HAP-1 (cell line): ENCODE measurements at regions not wholly inside any gene's neighbourhood (a gene's known extent, or its start where the extent isn't known, plus 50 kb on each side); places are given as distances from the start of the nearest gene placed in this dataset.
"Not testable (repeated sequence)": the region's sequence is repeated elsewhere in the genome, so short reads cannot be mapped to it uniquely, and the experiment has no call there.

Source experiments
- DNase-seq, 2 experiments: peaks; one replicate each; pipeline ENCODE4 v3.0.0-alpha.2; 2016 to 2020; ENCODE audit warnings: low spot score in 2 of 2
- H3K27me3 ChIP-seq: fragments of 250-450 bp; sonication (Bioruptor Pico); 2 replicates; pipeline ENCODE4 v1.5.1; 2020; ENCODE audit warnings: low read depth, mild to moderate bottlenecking, moderate library complexity
- H3K36me3 ChIP-seq: fragments of 250-450 bp; sonication (Bioruptor Pico); replicated peaks from 2 replicates; pipeline ENCODE4 v1.5.1; 2020; ENCODE audit warnings: mild to moderate bottlenecking
- H3K4me1 ChIP-seq: fragments of 250-450 bp; sonication (Bioruptor Pico); 2 replicates; pipeline ENCODE4 v1.5.1; 2020; ENCODE audit warnings: mild to moderate bottlenecking
- H3K4me3 ChIP-seq: fragments of 250-450 bp; sonication (Bioruptor Pico); 2 replicates; pipeline ENCODE4 v1.5.1; 2020; ENCODE audit warnings: mild to moderate bottlenecking, moderate library complexity
- H3K9me3 ChIP-seq: fragments of 250-450 bp; sonication (Bioruptor Pico); 2 replicates; pipeline ENCODE4 v1.5.1; 2020; ENCODE audit warnings: mild to moderate bottlenecking, moderate library complexity
- in situ Hi-C: fragments of 300-500 bp; cut with MboI; formaldehyde crosslinking; loops from 3 replicates; pipeline ENCODE4 v1.14.3; 2020; ENCODE audit warnings: low sequenced_read_pairs, inconsistent platforms, mixed read lengths

DNA sequence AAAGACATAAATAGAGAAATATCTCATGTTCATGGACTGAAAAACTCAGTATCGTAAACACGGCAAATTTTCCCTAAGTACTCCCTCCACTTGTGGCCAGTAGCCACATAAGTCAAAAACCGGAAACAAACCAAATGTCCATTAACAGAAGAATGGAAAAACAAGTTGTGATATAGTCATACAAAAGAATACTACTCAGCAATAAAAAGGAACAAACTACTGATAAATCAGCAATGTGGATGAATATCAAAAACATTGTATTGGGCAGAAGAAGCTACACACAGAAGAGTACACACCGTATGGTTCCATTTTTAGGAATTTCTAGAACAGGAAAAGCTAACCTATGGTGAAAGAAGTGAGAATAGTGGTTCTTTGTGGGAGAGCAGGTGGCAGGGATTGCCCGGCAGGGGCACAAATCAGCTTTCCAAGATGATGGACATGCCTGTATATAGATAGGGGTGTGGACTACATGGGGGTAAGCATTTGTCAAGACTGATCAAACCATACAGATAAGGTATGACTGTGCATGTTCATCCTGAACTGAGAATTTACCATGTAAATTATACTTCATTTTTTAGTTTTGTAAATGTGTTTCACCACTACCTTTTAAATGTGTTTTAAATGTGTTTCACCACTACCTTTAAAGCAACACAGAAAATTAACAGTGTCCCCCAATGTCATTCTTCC, 172.8 kb upstream of the CDH5 start:
- DNase-seq: no peak
- Histone ChIP-seq H3K4me3 (no peak overlapping the region), H3K9me3 (no peaks in the 10 kb centered on the region), H3K4me1 (no peaks in the 10 kb centered on the region), H3K27me3 (peaks cover 2% of the 10 kb centered on the region; the same call in 1 of the 2 replicates), H3K36me3 (no peaks in the 10 kb centered on the region)
- in situ Hi-C loops: no loop called here

DNA sequence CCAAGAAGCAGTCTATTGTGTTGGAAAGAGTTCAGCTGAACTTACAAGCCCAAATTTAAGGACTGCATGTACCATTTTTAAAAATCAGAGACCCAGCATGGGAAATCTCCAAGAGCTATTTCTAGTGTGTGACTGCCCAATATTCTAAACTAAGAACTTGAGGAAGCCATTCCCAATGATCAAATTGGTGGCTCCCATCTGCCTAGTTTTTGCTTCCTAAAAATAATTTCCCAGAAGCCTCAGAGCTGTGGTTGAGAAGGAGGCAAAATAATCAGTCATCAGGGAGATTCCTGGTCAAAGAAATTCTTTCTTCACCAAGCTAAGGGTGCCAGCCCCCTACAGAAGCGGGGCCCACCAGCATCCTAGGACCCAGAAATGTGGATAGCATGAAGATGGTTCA, 176.1 kb upstream of the CDH5 start:
- Histone ChIP-seq H3K4me3 (no peak overlapping the region), H3K27me3 (peaks cover 2% of the 10 kb centered on the region; the same call in 1 of the 2 replicates), H3K9me3 (no peaks in the 10 kb centered on the region), H3K4me1 (no peaks in the 10 kb centered on the region), H3K36me3 (no peaks in the 10 kb centered on the region)
- no peak for DNase-seq
- in situ Hi-C loops: no loop called here

- H3K4me1 ChIP-seq: no peaks in the 10 kb centered on the region
- no peaks in the 10 kb centered on the region for H3K9me3 ChIP-seq
- no peak overlapping the region for H3K4me3 ChIP-seq
- H3K27me3 ChIP-seq: peaks cover 2% of the 10 kb centered on the region; the same call in 1 of the 2 replicates
- in situ Hi-C loops: no loop called here
- DNase-seq: no peak
- H3K36me3 ChIP-seq: no peaks in the 10 kb centered on the region
Observed at GRCh38 chr16:66189951-66190350, 176.5 kb upstream of the CDH5 start.

DNA sequence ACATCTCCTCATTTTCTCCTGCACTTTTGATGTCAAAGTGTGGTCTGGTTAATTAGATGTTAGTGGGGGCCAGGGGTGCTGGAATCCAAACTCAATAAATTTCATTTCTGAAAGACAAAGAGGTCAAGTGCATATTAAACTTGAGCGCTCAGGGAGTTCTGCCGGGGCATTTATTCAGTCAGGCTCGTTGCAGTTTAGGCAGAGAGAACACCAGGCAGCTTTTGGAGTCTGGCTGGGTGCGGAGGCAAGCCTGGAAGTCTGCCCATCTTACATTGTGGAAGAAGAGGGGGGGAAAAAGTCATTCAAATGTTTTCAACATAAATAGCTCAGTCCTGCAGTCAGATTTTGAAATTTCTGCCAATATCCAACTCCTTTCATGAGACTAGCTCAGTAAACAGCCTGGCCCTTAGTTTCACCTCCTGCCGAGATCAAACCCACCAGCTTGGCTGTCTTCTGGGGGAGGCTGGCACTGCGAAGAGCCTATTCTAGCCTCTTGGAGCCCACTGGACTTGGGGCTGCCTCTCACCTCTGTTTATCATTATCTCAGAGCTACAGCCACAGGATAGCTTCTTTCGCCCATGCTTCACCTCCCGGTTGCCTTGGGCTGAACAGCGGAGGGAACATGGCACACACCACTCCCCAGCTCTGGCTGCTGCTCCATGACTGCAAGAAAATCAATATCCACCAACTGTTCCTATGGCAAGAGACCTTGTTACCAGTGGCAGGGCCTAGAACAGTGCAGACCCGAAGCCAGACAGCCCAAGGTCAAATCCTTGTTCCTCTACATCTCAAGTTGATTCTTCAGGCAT, 177.4 kb upstream of the CDH5 start:
- Histone ChIP-seq H3K4me3 (no peak overlapping the region), H3K27me3 (peaks cover 2% of the 10 kb centered on the region; the same call in 1 of the 2 replicates), H3K4me1 (no peaks in the 10 kb centered on the region), H3K9me3 (no peaks in the 10 kb centered on the region), H3K36me3 (no peaks in the 10 kb centered on the region)
- in situ Hi-C loops: no loop called here
- DNase-seq: no peak

DNA sequence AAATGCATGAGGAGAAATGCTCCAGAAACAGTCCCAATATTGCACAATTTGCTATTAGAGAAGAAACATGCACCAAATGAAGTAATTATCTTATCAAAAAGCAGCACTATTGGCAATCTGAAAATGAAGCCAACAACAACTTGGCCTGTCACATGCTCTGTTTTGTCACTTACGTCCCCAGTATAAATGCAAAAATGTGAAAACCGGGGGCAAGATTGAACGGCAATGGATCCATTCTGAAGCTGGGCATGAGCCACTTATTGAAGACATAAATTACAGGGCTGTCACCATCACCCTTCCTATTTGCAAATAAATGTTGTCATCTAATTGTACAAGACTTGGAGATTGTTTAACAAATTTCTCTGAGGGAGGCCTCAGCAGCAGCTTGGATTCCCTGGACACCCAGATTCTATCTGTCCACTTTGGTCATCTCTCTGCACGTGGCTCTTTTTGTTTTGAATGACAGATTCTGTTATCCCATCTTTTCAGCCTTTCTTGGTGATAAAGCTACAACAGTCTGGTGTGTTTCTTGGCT, 180.2 kb upstream of the CDH5 start:
- no peaks in the 10 kb centered on the region for H3K36me3 ChIP-seq
- DNase-seq: no peak
- in situ Hi-C loops: no loop called here
- no peaks in the 10 kb centered on the region for H3K9me3 ChIP-seq
- no peaks in the 10 kb centered on the region for H3K27me3 ChIP-seq
- H3K4me3 ChIP-seq: no peak overlapping the region
- H3K4me1 ChIP-seq: no peaks in the 10 kb centered on the region

DNA sequence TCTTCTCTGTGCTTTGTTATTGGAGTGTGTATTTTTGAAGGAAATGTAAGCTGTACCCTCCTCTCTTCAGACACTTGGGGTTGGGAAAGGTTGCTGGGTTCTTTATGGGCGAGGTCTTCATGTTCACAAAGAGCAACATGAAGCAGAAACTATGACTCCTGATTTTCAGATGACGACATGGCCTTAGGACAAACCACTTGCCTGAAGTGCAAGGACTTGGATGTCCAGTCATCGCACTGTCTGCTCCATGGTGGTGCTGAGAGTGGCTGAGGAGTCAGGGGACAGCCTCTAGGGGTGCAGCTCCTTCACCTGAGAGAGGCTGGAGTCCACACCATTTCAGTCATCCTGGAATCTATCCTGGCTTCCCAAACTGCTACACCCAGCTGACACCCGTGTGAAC, 183.9 kb upstream of the CDH5 start:
- Histone ChIP-seq H3K4me1 (no peaks in the 10 kb centered on the region), H3K36me3 (no peaks in the 10 kb centered on the region), H3K27me3 (no peaks in the 10 kb centered on the region), H3K9me3 (no peaks in the 10 kb centered on the region), H3K4me3 (no peak overlapping the region)
- in situ Hi-C loops: no loop called here
- DNase-seq: no peak

- Histone ChIP-seq H3K4me3 (no peak overlapping the region), H3K4me1 (no peaks in the 10 kb centered on the region), H3K27me3 (no peaks in the 10 kb centered on the region), H3K36me3 (no peaks in the 10 kb centered on the region), H3K9me3 (no peaks in the 10 kb centered on the region)
- in situ Hi-C loops: no loop called here
- no peak for DNase-seq
Observed at GRCh38 chr16:66176731-66177130, 189.8 kb upstream of the CDH5 start.

- Histone ChIP-seq H3K4me3 (no peak overlapping the region), H3K4me1 (no peaks in the 10 kb centered on the region), H3K27me3 (no peaks in the 10 kb centered on the region), H3K9me3 (no peaks in the 10 kb centered on the region), H3K36me3 (no peaks in the 10 kb centered on the region)
- no peak for DNase-seq
- in situ Hi-C loops: no loop called here
Observed at GRCh38 chr16:66176111-66176510, 190.4 kb upstream of the CDH5 start.

DNA sequence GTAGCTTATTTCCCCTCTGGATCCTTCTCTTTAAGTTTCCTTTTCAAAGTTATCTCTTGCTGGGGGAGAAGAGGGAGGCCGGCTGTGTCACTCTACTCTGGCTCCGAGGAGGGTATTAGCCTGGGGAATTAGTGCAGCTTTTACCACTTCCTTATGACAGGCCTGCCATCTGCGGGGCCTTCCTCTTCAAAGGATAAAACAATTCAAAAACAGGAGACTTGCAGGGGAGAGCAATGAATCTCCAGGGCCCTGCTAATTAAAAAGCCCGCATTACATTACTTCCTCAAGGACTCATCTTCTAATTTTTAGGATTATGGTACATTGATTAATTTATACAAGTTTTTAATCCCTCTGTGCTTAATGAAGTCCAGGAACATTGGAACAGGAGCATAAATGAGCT, 190.9 kb upstream of the CDH5 start:
- H3K4me1 ChIP-seq: no peaks in the 10 kb centered on the region
- no peak for DNase-seq
- no peaks in the 10 kb centered on the region for H3K9me3 ChIP-seq
- H3K36me3 ChIP-seq: no peaks in the 10 kb centered on the region
- no peak overlapping the region for H3K4me3 ChIP-seq
- in situ Hi-C loops: no loop called here
- H3K27me3 ChIP-seq: no peaks in the 10 kb centered on the region

- Histone ChIP-seq H3K4me1 (no peaks in the 10 kb centered on the region), H3K27me3 (no peaks in the 10 kb centered on the region), H3K9me3 (no peaks in the 10 kb centered on the region), H3K4me3 (no peak overlapping the region), H3K36me3 (no peaks in the 10 kb centered on the region)
- in situ Hi-C loops: no loop called here
- DNase-seq: no peak
Observed at GRCh38 chr16:66175058-66175457, 191.4 kb upstream of the CDH5 start.

DNA sequence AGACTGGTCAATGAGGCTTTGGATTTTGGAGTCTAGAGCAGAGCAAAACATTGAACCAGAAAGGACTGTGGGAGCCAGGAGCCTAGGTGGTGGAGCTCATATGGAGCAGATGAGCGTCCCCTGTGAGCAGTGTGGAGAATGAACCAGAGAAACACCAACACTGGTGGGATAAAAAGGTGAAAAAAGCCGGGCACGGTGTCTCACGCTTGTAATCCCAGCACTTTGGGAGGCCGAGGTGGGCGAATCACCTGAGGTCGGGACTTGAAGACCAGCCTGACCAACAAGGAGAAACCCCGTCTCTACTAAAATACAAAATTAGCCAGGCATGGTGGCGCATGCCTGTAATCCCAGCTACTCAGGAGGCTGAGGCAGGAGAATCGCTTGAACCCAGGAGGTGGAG, 192.7 kb upstream of the CDH5 start:
- DNase-seq, H3K27me3 ChIP-seq, H3K4me3 ChIP-seq, H3K36me3 ChIP-seq, H3K9me3 ChIP-seq, H3K4me1 ChIP-seq, in situ Hi-C loops: not testable (repeated sequence)

GRCh38 chr16:66173181-66173580, 193.3 kb upstream of the CDH5 start:
- H3K36me3 ChIP-seq, H3K9me3 ChIP-seq, H3K4me1 ChIP-seq, DNase-seq, H3K27me3 ChIP-seq, in situ Hi-C loops, H3K4me3 ChIP-seq: not testable (repeated sequence)

- in situ Hi-C loops: no loop called here
- no peaks in the 10 kb centered on the region for H3K27me3 ChIP-seq
- H3K4me3 ChIP-seq: no peak overlapping the region
- no peaks in the 10 kb centered on the region for H3K9me3 ChIP-seq
- H3K4me1 ChIP-seq: no peaks in the 10 kb centered on the region
- no peak for DNase-seq
- H3K36me3 ChIP-seq: no peaks in the 10 kb centered on the region
Observed at GRCh38 chr16:66172463-66172862, 194.0 kb upstream of the CDH5 start.

- no peaks in the 10 kb centered on the region for H3K27me3 ChIP-seq
- no peaks in the 10 kb centered on the region for H3K4me1 ChIP-seq
- no peak for DNase-seq
- in situ Hi-C loops: no loop called here
- no peaks in the 10 kb centered on the region for H3K9me3 ChIP-seq
- H3K4me3 ChIP-seq: no peak overlapping the region
- H3K36me3 ChIP-seq: no peaks in the 10 kb centered on the region
Observed at GRCh38 chr16:66171578-66171977, 194.9 kb upstream of the CDH5 start.
